Activated CD8-positive, alpha-beta memory T cell treated with anti-CD3 and anti-CD28 coated beads for 24 hours (primary cell): ENCODE measurements at regions not wholly inside any gene's neighbourhood (a gene's known extent, or its start where the extent isn't known, plus 50 kb on each side); places are given as distances from the start of the nearest gene placed in this dataset.

Source experiments
- DNase-seq: peaks from one replicate; pipeline ENCODE4 v3.0.0-alpha.2; 2020

DNA sequence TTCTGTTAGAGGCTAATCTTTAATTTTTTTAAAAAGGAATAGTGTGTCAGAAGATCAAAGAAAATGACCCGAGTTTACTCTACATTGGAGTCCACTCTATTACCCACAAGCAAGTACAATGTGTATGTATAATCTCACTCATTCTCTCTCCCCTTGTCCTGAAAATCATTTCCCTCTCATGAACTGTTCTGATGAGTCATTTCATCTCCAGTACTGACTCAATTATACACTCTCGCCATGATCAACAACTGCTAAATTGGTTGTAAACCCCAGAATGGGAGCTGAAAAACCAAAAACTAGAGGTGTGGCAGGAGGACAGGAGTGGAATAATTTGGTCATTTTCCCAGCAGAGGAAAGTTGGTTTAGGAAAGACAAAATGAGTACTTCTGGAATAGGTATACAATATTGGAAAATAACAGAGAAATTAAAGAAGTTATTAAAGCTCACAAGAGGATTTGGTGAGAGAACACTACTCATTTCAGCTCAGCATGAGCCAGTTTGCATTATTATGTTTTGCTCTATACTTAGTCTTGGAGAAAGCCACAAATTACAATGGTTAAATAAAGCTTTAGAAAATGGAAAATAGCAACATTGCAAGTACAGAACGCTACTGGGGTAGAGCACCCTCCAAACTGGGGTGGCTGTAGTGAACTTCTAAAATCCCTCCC lies 144.3 kb upstream of the PFN2 start:
- DNase-seq: no peak

DNA sequence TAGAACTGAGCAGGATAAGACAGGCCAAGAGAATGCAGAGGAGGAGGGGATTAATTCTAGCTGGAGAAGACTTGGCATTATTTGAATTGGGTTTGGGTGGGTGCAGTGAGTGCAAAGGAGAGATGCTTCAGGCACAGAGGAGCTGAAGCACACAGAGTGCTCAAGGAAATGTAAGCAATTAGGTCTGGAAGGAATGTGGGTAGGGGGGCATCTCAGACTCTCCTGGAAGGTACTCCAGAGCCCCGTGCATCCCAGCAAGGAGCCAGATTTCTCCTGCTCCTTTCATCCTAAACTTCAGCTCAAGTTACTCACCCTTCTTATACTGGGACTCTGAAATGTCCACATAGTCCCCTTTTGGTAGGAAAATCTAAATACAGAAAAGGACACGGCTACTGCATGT lies 143.6 kb upstream of the PFN2 start:
- no peak for DNase-seq

DNA sequence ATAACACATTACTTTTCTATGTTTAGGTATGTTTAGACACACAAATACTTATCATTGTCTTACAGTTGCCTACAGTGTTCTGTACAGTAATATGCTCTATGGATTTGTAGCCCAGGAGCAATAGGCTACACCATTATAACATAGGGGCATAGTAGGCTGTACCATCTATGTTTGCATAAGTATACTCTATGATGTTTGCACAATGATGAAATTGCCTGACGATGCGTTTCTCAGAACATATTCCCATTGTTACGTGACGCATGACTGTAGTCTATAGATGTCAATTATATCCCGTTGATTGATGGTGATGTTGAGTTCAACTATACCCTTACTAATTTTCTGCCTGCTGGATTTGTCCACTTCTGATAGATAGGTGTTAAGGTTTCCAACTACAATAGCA lies 139.4 kb upstream of the PFN2 start:
- DNase-seq: no peak

DNA sequence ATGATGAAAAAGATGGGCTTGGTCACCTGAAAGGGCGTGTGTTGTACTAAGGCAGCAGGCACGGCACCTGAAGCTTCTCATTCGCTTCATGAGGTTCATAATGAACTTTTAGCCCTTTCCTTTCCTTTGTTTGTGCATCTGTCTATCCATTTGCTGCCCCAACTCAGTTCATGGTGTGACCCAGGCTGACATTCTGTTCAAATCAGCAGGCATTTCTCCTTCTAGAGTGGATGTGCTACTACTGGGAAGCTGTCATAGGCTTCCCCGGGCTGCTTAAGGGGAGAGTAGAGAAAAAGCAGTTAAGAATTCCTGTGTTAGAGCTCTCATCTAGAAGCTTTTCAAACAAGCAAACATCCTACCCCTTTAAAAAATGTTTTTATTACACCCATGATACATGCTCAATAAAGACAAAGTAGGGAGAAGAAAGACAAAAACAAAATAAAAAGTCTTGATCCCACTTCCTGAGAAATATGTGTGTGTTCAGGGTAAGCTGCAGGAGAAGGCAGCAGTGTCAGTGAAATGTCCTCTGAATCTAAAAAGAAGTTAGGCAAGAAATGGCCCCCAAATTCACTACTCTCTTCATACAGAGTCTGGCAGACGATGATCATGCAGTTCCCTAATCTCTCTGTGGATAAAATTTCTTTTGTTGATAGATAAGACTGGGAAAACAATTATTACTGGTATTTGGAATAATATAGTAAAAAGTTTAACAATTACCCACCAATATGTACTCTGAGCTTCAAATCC lies 136.9 kb upstream of the PFN2 start:
- DNase-seq: no peak

GRCh38 chr3:150106740-150107428 lies 136.2 kb upstream of the PFN2 start:
- no peak for DNase-seq

- DNase-seq: no peak
Measured at GRCh38 chr3:150105886-150106612, 135.4 kb upstream of the PFN2 start.

DNA sequence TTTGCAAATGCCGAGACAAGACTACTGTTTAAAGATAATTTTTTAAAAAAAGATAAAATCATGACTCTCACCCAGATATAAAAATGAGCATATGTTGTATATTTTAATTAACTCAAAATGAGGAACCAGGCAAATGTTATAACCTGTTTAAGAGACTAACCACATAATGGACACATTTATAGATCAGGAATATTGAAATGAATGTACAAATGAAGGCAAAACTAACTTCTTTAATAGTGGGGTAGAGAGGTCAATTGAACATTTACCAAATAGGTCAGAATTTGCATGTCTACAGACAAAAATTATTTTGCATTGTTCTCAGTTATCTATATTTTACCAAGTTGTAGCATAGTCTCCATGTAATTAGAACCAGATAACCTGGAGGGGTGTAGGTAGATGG lies 134.3 kb upstream of the PFN2 start:
- no peak for DNase-seq

DNA sequence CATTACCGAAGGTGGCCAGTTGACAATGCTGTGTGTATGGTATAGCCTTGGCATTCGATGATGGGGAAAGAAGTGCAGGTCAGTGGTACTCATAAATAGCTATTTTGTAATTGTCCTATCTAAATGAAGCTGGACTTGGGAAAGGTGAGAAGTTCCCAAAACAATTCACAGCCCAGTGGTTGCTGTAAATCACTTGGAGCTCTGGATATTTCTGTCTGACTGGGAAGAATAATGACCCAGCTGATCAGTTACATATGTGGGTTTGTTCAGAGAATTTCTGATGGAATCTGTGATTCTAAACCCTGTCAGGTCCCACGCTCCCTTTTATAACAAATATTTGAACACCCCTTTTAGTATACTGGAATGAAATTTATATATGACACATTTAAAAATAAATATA lies 133.9 kb upstream of the PFN2 start:
- DNase-seq: no peak

DNA sequence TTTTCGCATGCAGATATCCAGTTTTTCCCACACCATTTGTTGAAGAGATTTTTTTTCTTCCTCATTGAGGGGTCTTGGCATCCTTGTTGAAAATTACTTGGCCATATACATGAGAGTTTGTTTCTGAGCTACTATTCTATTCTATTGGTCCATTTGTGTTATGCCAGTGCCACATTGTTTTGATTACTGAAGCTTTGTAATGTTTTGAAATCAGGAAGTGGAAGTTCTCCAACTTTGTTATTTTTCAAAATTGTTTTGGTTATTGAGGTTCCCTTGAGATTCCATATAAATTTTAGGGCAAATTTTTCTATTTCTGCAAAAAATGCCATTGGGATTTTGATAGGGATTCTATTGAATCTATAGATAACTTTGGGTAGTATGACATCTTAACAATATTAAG lies 130.3 kb upstream of the PFN2 start:
- no peak for DNase-seq

- no peak for DNase-seq
Measured at GRCh38 chr3:150098621-150099020, 127.9 kb upstream of the PFN2 start.

GRCh38 chr3:150097588-150097890 lies 126.8 kb upstream of the PFN2 start:
- no peak for DNase-seq

- DNase-seq: no peak
Measured at GRCh38 chr3:150096700-150097587, 126.2 kb upstream of the PFN2 start.

DNA sequence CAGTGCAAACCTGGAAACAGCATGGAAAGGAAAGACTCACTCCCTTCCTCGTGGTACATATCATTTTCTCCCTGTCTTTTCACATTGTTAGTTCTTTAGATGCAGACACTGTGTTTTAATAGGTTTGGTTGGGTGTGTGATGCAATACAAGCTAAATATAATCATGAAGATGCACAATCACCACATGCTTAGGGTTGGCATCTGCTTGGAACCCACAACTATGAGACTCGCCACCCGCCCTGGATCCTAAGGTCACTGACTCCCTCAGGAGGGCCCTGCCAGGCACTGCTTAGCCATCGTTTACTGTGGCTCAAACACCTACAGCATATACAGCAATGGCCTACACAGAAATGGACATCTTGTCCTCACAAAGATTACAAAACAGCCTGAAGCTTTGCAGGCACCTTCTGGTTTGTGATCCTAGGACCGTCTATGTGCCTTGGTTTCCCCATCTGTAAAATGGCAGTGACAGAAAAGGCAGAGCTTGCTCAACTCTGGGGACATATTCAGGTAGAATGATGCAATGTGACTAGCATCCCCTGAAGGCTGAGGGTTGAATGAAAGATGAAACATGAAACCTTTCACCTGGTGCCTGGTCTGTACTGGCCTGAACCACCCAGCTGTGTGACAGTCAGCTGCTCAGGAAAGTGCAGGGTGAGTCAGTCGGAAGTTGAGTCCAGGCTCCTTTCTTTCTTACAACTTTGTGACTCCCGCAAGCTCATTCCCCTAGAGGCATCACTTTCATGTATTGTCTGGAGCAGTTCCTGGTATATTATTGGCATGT lies 123.6 kb upstream of the PFN2 start:
- no peak for DNase-seq

- no peak for DNase-seq
Measured at GRCh38 chr3:150091626-150092025, 120.9 kb upstream of the PFN2 start.

- no peak for DNase-seq
Measured at GRCh38 chr3:150090877-150091276, 120.2 kb upstream of the PFN2 start.

DNA sequence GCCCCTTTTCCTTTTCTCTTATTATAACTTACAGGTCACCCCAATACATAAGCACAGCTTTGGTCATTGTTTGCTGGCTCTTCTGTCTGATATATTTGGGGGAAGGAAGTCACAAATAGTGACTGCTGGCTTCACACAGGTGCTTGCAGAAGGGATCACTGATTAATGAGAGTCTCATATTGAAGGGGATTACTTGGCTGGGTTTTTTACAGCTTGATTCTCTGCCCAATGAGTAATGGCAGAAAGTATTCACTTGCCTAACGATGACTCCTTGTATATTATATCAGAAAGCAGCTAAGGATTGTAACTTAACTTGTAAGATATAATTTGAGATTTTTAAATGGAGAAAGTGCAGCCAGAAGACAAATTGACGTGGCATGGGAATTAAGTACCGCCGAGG lies 119.3 kb upstream of the PFN2 start:
- DNase-seq: no peak

GRCh38 chr3:150084128-150084527 lies 113.4 kb upstream of the PFN2 start:
- no peak for DNase-seq

DNA sequence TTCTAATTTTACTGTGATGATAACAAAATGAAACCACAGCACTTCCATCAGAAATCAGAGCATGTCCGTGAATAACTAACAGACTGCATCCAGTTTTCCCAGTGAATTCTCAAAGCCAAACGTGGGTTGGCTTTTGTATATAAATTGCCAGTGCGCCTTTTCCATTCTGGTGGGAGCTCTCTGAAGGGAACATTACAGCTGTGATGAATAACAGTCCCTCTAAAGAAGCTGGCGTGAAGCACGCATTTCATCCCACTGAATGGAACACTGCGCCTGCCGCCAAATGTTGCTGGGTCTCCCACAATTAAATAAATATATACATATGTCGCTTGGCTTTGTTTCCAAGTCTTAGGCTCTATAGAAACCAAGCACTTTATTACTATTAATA lies 113.0 kb upstream of the PFN2 start:
- no peak for DNase-seq

GRCh38 chr3:150082898-150083654 lies 112.4 kb upstream of the PFN2 start:
- DNase-seq: no peak

DNA sequence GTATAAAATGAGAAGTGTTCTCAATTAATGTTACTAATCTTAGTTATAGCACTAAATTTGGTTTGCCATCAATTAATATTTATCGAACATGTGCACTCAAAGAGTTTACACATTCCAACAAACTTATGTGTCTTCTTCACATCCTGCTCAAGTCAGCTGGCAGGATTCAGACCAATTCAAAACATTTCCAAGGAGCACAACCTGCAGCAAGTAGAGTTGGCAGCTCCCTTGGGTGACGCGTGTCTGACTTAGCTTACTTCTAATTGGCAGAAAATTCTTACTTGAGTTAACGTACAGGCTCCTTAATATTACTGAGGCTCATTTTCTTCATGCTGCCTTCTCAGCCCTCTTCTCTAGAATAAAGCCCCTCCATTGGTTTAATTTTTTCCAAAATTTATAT lies 110.4 kb upstream of the PFN2 start:
- DNase-seq: no peak
